Lung (tissue), 11 donors: ENCODE measurements at regions not wholly inside any gene's neighbourhood (a gene's known extent, or its start where the extent isn't known, plus 50 kb on each side); places are given as distances from the start of the nearest gene placed in this dataset.

Experiments
- ATAC-seq: fragments of 200-7000 bp; cut with Tn5 transposase; one replicate; pipeline ENCODE4 v1.9.1; 2020; ENCODE audit warnings: moderate number of reproducible peaks; ENCODE audit not compliant: insufficient read depth, low FRiP score
- DNase-seq, 3 donors: peaks; one replicate each; pipeline ENCODE4 v3.0.0-alpha.2; 2013 to 2017
- H3K27ac ChIP-seq, 2 donors: one replicate each; pipeline ENCODE4 v1.5.1; 2013; ENCODE audit warnings: mild to moderate bottlenecking in 2 of 2, moderate library complexity in 2 of 2, control low read depth in 1 of 2, inconsistent platforms in 1 of 2, low read depth in 1 of 2, low read length in 1 of 2
- H3K27me3 ChIP-seq, 3 donors: one replicate each; pipeline ENCODE4 v1.5.1; 2013; ENCODE audit warnings: low read length in 2 of 3; ENCODE audit not compliant: control insufficient read depth in 3 of 3, insufficient read depth in 3 of 3
- H3K36me3 ChIP-seq, 4 donors: one replicate each; pipeline ENCODE4 v1.5.1; 2013; ENCODE audit warnings: low read length in 4 of 4, mild to moderate bottlenecking in 1 of 4, moderate library complexity in 1 of 4; ENCODE audit not compliant: control insufficient read depth in 4 of 4, insufficient read depth in 4 of 4
- H3K4me1 ChIP-seq, 5 donors: one replicate each; pipeline ENCODE4 v1.5.1; 2013; ENCODE audit warnings: low read length in 5 of 5, mild to moderate bottlenecking in 2 of 5, moderate library complexity in 1 of 5; ENCODE audit not compliant: control insufficient read depth in 5 of 5, insufficient read depth in 5 of 5
- H3K4me3 ChIP-seq: one replicate; pipeline ENCODE4 v1.5.1; 2013; ENCODE audit warnings: mild to moderate bottlenecking, control low read depth, moderate library complexity
- H3K9ac ChIP-seq, 2 donors: one replicate each; pipeline ENCODE4 v1.5.1; 2013; ENCODE audit warnings: low read length in 2 of 2, control low read depth in 1 of 2; ENCODE audit not compliant: insufficient read depth in 1 of 2
- H3K9me3 ChIP-seq, 4 donors: one replicate each; pipeline ENCODE4 v1.5.1; 2013; ENCODE audit warnings: low read length in 3 of 4, mild to moderate bottlenecking in 1 of 4, moderate library complexity in 1 of 4; ENCODE audit not compliant: control insufficient read depth in 4 of 4, insufficient read depth in 3 of 4
- WGBS, 2 donors: extraction: QIAGEN DNeasy Blood & Tissue Kit; methylation state at CpG; one replicate each; pipeline ENCODE4 v1.1.7; 2013; 5-methylcytosine and 5-hydroxymethylcytosine counted together
- TF ChIP-seq, protein P1 (sequence below): IDR thresholded peaks from 2 replicates; pipeline ENCODE4 v1.5.1; 2012; ENCODE audit warnings: mild to moderate bottlenecking; ENCODE audit errors: control extremely low read depth, extremely low read depth
- donor health status: control.
- donor health status: control.
- donor health status: Bipolar disorder and iron deficiency.
- donor health status: healthy.
- donor health status: DM: yes; HTN: yes; CAD: no.

DNA sequence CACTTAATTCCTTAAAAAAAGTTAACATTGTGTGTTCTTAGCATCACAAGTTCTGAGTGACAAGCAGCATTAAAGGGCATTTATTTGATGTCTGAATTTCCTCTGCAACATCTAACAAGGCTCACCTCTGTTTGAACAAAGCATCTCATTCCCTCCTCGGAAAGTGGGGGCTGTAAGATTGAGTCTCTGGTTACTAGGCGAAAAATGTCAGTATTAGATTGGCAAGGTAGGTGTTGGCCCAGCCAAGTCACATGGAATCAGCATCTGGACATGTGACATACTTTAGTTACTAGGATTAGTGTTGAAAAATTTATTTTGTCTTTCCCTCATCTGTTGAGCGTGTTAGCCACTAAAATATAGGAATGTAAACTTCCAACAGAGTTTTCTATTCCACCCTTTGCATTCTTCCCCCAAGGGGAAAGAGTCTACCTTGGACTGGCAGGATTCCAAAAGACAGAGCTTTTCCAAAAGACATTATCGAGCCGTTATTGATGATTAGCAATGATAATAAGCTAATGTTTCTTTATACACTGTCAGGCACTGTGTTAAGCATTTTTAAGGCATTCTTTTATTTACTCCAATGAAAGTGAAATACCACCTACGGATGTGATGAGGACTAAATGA, 194.9 kb upstream of the BTG1 start:
- no peaks in the 10 kb centered on the region for H3K36me3 ChIP-seq
- H3K4me1 ChIP-seq = peaks cover 0 to 14% (median 0%) of the 10 kb centered on the region in 5 donors
- DNase-seq = no peak
- H3K9ac ChIP-seq = no peak overlapping the region
- TF ChIP-seq, protein P1, sequence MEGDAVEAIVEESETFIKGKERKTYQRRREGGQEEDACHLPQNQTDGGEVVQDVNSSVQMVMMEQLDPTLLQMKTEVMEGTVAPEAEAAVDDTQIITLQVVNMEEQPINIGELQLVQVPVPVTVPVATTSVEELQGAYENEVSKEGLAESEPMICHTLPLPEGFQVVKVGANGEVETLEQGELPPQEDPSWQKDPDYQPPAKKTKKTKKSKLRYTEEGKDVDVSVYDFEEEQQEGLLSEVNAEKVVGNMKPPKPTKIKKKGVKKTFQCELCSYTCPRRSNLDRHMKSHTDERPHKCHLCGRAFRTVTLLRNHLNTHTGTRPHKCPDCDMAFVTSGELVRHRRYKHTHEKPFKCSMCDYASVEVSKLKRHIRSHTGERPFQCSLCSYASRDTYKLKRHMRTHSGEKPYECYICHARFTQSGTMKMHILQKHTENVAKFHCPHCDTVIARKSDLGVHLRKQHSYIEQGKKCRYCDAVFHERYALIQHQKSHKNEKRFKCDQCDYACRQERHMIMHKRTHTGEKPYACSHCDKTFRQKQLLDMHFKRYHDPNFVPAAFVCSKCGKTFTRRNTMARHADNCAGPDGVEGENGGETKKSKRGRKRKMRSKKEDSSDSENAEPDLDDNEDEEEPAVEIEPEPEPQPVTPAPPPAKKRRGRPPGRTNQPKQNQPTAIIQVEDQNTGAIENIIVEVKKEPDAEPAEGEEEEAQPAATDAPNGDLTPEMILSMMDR = no peak
- H3K27ac ChIP-seq = no peak overlapping the region
- no peak for ATAC-seq
- no peak overlapping the region for H3K4me3 ChIP-seq
- H3K9me3 ChIP-seq = no peaks in the 10 kb centered on the region
- H3K27me3 ChIP-seq = no peaks in the 10 kb centered on the region
- 70 to 81% methylated on average over 6 of the region's 6 CpGs for WGBS, 2 donors

DNA sequence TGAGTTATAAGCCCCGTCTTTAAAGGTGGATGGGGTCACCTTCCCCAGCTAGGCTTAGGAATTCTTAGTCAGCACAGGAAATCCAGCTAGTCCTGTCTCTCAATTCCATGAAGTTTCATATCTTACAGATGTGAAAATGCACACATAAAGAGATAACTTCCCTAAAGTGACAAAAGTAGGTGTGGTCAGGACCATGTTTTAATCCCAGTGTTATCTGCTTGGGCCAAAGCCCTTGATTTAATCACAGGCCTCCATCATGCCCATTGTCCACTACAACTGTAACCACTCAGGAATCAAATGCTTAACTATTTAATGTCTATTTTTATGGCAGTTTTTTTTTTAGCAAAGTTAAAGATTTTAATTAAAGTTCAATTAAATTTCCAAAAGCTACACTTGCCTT, 194.4 kb upstream of the BTG1 start:
- H3K27me3 ChIP-seq = no peaks in the 10 kb centered on the region
- H3K27ac ChIP-seq = no peak overlapping the region
- H3K36me3 ChIP-seq = no peaks in the 10 kb centered on the region
- ATAC-seq (no peak), DNase-seq (no peak)
- 80 to 94% methylated on average over 1 of the region's 1 CpG for WGBS, 2 donors
- peaks cover 0 to 14% (median 0%) of the 10 kb centered on the region in 5 donors for H3K4me1 ChIP-seq
- H3K9me3 ChIP-seq = no peaks in the 10 kb centered on the region
- no peak overlapping the region for H3K4me3 ChIP-seq
- TF ChIP-seq, protein P1 = no peak
- H3K9ac ChIP-seq = no peak overlapping the region

DNA sequence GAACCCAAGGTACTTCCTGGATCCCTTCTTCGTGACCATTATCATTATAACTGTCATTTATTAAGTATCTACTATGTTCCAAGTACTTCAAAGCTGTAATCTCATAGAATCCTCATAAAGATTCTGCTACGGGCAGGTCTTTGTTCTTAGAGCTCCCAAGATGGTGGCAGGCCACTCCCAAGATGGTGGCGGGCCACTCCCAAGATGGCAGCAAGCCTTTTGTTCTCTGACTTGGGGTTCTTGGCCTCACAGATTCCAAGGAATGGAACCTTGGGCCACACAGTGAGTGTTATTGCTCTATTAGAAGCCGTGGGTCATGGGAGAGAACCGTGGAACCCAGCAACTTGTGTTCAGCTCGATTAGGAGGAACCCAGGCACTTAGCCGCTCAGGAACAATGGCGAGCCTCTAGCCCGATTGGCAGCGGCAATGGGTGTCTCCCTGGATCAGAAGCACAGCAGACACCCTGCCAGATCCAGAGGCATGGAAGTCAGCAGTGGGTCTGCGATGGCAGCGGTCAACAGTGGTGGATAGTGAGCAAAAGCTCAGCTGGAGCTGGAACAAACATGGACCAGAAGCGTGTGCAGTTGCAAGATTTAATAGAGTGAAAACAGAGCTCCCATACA, 193.7 kb upstream of the BTG1 start:
- ATAC-seq (no peak), DNase-seq (no peak)
- TF ChIP-seq, protein P1 = no peak
- Histone ChIP-seq H3K27ac (no peak overlapping the region), H3K4me1 (peaks cover 0 to 14% (median 0%) of the 10 kb centered on the region in 5 donors), H3K4me3 (no peak overlapping the region), H3K9me3 (no peaks in the 10 kb centered on the region), H3K27me3 (no peaks in the 10 kb centered on the region), H3K9ac (no peak overlapping the region), H3K36me3 (no peaks in the 10 kb centered on the region)
- 97% methylated on average over 13 of the region's 13 CpGs for WGBS, 2 donors
